Fibroblast of peridontal ligament (primary cell): ENCODE measurements at regions not wholly inside any gene's neighbourhood (a gene's known extent, or its start where the extent isn't known, plus 50 kb on each side); places are given as distances from the start of the nearest gene placed in this dataset.
A peak's percentile ranks its signal among the peaks of the same experiment; 100 is the strongest.

ENCODE experiments used
- DNase-seq: peaks from one replicate; pipeline ENCODE4 v3.0.0-alpha.2; 2010; ENCODE audit errors: extremely low read depth

DNA sequence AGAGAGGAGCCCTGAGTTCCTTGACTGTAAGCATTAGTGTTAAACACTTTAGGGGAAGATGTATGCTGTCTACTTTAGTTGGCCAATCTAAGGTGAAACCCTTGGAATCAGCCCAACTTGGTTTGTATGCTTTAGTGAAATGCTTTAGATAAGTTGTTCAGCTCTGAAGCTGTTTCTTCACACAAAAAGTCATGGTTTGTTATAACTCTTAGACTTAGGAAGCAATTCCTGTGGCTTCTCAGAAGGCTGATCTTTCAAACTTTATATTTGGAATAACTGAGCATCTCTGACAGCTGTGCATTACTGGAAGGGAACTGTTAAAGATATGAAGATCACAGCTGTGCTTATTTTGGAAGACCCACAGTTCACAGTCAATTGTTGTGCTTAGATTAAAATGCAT, 714.1 kb downstream of the FAT4 start:
- peak; percentile 37 for DNase-seq

DNA sequence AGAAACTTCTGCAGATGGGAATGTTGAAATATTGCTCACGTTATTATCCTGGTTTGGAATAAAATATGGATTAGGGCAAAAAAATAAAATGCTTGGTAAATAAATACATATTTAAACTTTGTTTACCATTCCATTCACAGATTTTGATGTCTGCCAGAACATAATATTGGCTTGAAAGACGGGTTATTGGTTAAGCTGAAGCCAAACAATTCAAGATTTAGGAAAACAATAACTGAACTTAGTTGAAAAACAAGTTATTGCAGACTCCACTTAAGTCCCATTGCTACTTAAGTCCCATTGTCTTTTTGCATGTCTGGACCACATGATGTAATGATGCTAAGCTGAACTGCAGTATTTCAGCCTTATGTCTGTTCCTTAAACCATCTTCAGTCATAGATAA, 722.5 kb downstream of the FAT4 start:
- no peak for DNase-seq

DNA sequence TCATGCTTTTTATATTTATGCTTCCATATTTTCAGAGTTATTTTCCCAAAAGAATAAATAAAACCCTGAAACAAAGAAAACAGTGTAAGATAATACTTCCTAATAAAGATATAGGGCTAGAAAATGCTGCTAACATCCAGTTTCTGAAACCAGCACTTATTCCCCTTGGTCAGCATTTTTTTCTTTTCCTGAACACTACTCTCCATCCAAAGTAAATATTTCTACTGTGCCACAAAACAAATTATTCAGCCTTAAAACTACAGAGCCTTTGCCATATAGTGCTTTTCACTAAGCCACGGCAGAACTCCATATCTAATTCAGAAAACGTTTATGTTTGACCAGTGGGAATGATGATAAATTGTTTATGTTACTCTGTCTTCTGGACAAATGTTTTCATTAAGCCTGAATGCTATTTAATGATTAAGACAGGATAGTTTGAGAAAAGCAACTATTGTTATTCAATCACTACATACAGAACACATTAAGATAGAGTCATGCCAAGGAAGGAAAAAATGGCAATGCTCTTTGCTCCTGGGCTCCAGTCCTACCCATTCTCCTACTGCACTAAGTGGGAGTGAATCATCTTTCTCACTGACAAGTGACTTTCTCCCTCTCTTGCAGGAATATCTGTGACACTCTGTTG, 723.9 kb downstream of the FAT4 start:
- DNase-seq: no peak

DNA sequence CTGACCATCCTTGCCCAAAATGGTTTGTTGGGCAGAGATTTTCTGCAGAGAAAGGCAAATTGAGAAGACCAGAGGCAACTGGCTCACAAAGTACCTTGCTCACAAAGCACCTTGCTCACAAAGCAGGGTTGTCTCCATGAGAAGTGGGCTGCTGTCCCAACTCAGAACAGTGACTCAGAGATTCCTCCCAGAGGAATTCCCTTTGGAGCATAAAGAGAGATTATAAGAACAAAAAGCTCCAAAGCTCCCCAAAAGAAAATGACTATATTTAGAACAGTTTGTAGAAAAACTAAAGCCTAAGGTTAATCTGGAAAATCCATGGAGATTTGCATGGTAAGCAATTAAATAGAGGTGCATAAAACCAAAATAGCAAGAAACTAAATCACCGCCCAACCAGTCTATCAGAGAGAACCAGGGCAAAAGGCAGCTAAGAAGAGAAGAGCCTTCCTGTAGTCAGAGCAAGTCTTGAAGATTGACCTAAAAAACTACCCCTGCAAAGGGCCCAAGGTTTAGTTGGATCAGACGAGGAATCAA, 731.4 kb downstream of the FAT4 start:
- DNase-seq: peak; percentile 20

DNA sequence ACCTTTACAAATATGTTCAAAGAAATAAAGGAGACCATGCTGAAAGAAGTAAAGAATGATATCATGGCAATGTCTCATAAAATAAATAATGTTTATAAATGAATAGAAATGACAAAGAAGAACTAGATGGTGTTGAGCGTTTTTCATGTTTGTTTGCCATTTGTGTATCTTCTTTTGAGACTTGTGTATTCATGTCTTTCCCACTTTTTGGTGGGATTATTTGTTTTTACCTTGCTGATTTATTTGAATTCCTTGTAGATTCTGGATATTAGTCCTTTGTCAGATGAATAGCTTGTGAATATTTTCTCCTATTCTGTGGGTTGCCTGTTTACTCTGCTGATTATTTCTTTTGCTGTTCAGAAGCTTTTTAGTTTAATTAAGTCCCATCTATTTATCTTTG, 732.4 kb downstream of the FAT4 start:
- DNase-seq: no peak

DNA sequence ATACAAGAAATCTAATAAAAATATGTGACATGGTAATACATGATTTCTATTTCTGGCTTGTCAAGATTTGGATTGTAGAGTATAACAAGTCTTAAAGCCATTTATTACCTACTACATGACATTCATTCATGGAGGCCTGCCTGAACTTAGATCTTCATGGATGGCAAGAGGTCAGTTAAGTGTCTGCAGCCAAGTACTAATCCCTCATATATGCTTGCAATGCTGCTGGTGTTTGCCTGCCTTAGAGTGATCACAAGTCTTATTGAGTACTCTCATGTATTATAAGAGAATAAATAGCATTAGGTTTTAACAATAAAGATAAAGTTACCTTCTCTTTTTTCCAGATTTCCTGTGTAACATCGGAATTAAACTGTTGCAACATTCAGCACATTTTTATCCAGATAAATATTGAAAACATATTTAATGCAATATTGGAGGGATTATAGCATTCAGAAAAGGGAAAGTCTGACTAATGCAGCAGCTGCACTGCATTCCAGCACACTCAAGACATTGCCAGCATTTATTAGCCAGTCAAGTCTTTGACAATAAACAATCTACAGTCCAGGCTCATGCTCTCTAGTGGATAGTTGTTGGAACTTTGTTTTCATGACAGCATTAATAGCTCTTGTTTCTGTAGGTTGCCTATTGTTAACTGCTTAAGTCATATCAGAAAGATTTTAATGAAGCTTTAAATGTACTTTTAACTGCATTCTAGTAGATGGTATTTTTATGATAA, 737.1 kb downstream of the FAT4 start:
- peak; percentile 92 for DNase-seq

DNA sequence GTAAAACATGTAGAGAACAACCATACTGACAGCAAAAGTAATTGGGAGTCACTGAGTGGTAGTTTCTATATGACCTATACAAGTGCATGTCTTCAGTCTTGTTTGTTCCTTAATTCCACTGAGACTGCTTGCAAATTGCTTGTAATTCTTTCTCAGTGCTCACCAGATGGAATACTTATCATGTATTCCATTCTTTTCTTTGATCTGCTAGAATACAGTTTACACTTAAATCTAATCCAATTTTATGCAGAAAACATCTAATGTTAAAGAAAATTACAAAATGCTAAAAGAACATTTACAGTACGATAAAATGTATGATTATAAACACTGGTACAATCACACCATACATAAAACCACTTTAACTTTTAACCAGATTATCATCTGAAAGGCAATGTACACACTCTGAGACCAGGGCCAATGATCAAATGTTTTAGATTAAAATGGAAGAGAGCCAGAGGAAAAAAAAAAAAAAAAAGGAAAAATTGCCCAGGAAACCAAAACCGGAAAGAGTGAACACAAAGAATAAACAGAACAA, 741.4 kb downstream of the FAT4 start:
- no peak for DNase-seq

DNA sequence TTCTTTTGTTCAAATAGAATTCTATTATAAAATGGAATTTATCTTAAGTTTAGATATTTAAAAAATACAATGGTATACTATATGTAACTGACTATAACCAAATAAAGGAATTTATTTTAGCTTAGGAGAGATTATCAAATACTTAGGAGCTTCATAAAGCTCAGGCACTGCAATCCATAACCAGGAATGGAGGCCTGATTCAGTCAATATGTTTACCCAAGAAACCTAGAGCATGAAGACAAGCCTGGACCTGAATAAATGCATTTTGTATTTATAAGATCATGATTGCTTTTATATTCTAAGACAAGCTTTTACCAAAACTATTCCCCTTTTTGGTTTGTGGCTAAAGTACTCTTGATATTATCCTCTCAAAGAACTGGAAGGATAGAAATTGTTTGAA, 742.6 kb downstream of the FAT4 start:
- no peak for DNase-seq

DNA sequence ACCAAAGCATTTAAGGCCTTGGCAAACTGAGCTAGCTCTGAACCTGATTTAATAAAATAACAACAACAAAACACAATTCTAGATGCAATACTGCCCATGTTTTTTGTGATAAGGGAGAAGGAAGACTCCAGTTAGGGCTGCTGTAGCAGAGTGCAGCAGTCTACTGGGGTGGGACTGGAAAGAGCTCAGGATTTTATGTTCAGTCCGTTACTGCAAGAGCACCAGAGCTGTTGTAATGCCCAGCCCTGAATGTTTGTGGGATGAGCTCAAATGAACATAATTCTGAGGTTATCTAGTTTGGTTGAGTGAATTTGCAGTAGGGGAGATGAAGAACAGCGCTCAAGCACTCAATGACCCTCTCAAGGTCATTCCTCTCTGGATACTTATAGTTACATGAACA, 743.8 kb downstream of the FAT4 start:
- DNase-seq: no peak

DNA sequence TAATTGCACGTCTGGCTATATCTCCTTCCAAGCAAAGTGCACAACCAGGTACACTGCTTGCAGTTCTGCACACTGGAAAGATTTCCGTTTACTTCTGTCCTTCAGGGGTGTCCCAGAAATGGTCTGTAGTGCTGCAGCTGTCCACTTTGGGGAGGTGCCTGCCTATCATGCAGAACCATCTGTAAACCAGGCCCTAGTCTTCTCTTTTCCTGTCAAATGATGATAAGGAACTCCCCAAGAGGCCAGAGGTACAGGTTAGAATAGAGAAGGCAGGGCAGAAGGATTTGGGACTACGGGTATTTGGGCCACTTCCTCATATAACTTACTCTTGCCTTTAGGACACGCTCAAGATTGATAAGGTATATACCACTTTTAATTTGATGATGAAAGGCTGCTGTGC, 746.9 kb downstream of the FAT4 start:
- no peak for DNase-seq

DNA sequence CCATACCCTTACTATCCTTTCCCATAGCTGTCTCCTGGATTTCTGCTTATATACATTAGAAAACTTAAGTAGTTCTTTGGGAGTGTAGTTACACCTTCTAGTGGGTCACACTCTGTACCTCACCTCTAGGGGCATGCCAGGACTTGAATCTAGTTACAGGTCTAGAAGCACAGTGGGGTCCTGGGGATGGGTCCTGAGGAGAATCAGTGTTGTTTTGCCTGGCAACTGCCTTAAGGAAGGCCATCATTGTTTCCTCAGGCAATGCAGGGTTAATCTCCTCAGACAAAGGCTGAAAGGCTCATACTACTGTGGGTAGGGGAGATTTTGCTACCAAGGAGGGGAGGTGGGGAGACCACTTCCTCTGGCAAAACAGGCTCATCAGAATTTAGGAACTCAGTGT, 750.3 kb downstream of the FAT4 start:
- DNase-seq: no peak

DNA sequence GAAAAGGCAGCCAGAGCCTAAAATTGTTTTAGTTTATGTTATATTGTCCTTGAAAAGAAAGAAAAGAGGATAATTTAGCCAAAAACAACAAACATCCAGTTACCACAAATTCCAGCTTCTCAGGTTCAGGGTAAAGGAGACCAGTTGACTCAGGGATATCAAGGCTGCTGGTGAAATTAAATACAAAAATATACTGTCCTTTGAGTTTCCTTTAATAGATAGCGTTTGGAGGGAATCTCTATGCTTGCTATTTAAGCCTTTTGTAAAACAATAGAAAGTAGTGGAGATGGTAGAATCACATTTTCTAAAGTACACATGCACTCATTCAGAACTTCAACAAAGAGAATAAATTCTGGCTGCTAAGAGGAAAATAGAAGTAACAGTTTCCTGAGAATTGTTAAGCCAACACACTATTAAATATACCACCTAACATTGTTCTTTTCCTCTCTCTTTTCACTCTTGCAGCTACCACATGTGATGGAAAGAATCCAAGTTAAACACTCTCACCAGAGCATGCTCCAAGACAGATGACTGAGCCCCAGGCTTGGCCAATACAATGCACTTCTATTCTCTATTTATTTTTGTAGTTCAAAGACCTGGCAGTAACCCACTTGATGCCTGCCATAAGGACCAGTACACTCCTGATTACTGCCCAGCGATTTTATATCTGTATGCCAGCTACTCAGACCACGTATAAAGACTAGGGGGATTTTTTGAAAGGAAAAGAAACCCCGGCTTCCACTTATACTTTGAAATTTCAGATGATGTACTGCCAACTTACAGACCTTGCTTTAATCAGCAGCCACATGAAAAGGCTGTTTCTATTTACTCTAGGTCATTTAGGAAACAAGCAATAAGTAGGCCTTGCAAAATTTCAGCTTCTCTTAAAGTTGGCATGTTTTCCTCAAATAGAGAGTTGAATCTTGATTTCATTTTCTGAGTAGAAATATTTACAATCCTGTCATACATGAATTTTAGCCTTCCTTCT, 756.9 kb downstream of the FAT4 start:
- peak; percentile 93 for DNase-seq

DNA sequence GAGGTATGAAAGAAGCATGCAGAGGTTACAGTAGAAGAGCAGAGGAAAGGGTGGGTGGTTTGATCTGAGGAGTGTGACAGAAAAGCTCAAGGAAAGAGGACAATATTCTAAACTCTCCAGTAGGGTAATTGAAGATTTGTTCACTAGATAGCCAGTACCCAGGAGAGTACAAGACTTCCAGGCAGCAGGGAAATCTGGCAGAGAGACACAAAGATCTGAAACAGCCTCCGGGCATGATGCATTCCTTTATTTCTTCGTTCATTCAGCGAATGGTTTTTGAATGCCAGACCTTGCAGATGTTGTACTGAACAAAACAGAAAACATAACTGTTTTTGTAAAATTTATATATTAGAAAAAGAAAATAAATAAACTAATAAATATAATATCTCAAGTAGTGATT, 766.6 kb downstream of the FAT4 start:
- no peak for DNase-seq

DNA sequence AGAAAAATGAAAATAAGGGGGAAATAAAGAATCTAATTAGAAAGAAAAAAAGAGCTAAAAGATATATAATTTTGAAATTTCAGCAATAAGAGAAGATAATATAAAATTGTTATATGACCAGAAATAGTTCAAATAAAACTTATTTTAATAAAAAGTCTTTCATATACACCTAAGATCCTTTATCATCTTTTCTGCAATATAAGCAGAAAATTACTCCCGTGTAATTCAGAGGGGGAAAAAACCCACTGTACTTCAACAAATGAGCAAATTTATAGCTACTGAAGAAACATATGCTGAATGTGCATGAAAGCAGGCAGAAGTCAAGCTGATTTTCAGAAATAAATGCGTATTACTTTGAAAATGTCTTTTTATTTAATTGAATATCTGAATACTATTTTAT, 771.3 kb downstream of the FAT4 start:
- DNase-seq: no peak

DNA sequence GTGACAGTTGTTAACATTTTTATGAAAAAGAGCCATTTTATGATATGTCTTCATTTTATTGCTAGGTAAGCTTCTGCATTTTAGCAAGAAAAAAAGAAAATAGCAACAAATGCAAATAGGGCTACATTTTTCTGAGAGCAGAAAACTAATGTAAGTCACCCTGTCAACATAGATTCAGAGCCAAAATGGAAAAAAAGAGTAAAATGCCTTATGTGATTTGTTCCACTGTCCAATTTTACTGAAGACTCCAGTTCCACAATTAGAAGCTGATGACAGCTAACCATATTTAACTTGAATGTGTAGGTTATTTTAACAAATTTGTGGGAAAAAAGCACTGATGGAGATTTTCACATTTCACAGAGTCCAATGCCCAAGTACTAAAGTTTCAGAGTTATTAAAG, 772.3 kb downstream of the FAT4 start:
- DNase-seq: no peak

DNA sequence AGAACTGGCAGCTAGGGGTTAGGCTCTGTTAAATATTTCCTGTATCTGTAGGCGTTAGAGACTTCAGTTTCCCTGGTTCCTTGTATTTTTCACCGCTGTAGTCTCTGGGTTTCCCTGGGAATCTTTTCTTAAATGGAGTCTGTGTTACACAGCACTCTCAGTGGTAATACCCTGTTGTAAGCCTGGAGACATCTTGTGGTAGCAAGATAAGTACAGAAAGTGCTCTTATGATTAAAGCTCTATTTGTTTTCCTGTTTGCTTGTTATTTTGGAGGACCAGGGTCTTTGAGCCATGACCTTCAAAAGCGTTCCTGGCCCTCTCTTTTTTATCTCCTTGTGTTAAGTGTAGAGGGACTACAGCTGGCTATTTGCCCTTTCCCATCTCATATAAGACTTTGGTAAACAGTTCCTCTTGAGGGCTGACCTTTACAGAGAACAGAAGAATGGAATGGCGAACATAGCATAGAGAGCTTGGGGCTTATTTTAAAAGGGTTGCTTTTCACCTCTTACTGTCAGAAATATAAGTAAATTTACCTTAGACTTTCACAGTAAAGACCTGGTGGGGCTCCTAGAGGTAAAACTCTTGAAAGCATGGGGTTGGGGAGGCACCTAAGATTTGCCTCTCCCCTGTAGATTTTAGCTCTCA, 782.5 kb downstream of the FAT4 start:
- DNase-seq: no peak

DNA sequence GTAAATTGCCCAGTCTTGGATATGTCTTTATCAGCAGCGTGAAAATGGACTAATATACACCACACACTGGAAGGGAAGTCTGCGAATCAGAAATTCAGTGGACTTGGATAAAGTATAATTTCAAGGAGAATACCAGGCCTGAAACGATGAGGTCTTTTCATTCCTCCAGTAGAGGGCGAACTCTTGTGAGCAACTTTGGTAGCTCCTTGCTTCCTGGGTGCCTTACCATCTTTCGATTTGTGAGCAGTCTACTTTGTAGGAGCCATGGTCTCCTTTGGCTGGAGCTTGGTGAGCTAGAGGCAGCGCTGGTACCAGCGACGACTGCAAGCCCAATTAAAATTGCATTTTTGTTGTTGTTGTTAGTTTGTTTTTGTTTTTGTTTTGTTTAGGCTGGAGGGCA, 791.9 kb downstream of the FAT4 start:
- DNase-seq: no peak

DNA sequence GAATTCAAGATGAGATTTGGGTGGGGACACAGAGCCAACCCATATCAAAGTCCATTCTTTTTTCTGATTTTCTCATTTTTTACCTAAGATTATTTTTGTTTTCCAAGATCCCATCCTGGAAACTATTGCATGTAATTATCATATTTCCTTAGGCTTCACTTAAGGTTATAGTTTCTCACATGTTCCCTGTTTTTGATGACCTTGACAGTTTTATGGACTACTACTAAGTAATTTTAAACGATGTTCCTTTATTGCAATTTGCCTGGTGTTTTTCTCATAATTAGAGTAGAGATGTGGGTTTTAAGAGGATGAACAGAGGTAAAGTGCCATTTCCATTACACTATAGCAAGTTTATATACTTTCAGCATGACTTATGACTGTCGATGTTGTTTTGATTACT, 795.1 kb downstream of the FAT4 start:
- DNase-seq: no peak

DNA sequence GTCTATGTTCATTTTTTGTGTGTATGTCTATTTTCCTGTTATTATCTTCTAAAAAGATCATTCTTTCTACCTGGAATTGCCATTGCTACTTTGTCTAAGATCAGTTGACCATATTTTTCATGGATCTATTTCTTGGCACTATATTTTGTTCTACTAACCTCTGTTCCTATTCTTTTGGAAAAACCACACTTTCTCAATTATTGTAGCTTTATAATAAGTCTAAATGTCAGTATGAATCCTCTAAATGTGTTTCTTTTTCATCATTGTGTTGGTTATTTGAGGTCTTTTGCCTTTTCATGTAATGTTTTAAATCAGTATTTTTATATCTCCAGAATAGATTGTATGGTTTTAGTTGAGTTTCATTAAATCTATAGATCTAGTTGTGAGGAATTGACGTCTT, 798.3 kb downstream of the FAT4 start:
- DNase-seq: no peak

DNA sequence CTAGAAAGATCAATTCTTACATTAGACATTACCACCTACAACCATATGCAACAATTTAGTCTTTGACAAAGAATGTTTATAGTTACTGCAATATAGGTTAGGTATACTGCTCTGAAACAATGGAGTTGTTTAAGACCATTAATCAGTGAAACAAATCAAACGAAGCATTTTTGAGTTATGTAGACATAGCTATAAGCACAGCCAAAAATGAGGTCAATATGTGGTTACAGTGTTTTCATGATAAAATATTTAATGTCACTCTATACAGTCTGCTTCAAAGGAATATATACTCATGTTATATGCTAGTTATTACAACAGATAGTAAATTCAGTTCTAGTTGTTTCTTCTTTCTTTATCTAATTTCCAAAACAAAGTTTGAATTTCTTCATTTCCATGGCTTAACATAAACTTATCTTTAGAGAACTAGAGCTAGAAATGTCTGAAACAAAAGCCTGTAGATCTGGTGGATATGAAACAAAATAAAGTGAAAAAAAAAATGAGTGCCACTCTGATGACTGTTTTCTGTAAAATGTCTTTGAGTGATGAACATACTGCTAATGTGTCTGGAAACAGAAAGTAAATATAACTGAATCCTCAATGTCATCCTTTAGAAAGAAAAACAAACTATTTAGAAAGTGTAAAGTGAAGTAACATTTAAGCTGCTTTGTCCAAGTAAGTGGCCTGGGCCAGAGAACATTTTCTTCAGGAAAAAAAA, 809.0 kb downstream of the FAT4 start:
- peak; percentile 40 for DNase-seq

DNA sequence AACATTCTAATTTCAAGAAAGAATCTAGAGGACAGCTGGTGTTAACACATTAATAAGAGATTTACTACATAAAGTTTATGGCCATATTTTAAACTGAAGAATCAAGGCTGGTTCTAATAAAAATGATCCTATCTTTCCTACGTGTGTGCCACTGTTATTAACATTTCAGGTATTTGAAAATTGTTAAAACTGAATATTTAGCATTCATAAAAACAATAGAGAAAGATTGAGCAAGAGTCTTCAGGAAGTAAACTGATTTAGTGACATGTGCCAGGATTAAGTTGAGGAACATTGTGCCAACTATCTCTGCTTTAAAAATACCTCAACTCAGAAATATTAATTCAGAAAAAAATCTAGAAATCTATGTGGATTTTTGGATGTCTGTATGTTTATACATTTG, 810.1 kb downstream of the FAT4 start:
- no peak for DNase-seq
